ENCODE measurements at regions not wholly inside any gene's neighbourhood (a gene's known extent, or its start where the extent isn't known, plus 50 kb on each side); places are given as distances from the start of the nearest gene placed in this dataset.

DNA sequence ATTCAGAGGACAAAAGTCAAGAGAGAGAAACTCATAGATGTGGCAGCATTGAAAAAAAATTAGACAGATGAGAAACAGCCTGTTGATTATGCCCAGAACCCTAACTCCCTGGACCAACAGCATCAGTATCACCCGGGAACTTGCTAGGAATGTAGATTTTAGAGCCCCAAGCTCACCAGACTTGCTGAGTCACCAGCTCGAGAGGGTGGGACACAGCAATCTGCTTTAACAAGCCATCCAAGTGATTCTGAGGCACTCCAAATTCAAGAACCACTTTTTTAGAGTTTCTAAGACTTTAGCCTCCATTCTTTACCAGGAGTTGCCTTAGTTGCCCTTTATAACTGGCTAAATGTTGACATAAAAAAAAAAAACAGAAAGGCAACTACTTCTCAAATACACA, 70.9 kb downstream of the CGGBP1 start:
- H2BK15ac ChIP-seq (ENCODE audit: low read depth, low read length), result no peak overlapping the region
- H4K8ac ChIP-seq (ENCODE audit: low read depth in 2 of 2, low read length in 2 of 2), result no peak overlapping the region
- TF ChIP-seq MXI1 (IDR thresholded peaks at IDR 0.05; ENCODE audit: borderline replicate concordance, low read depth, low read length) (no peak), MAZ (IDR thresholded peaks at IDR 0.05; ENCODE audit: borderline replicate concordance, low read depth, low read length) (no peak), CHD1 (IDR thresholded peaks at IDR 0.05; ENCODE audit: low read depth, low read length) (no peak), NFE2L2 (IDR thresholded peaks at IDR 0.05; ENCODE audit: low read depth, low read length) (no peak), RFX5 (IDR thresholded peaks at IDR 0.05; ENCODE audit: low read depth, low read length) (no peak), RAD21 (IDR thresholded peaks at IDR 0.05; ENCODE audit: low read length) (no peak), RCOR1 (IDR thresholded peaks at IDR 0.05; ENCODE audit: insufficient replicate concordance, low read length) (no peak), SMC3 (IDR thresholded peaks at IDR 0.05; ENCODE audit: low read depth, low read length) (no peak), BHLHE40 (IDR thresholded peaks at IDR 0.05; ENCODE audit: low read depth, low read length) (no peak), FOS (IDR thresholded peaks at IDR 0.05; ENCODE audit: low read depth, low read length) (no peak), CEBPB (IDR thresholded peaks at IDR 0.05; ENCODE audit: low read depth, low read length) (no peak), MAFK (IDR thresholded peaks at IDR 0.05; ENCODE audit: low read depth, low read length) (no peak)
- TF ChIP-seq, protein P1, sequence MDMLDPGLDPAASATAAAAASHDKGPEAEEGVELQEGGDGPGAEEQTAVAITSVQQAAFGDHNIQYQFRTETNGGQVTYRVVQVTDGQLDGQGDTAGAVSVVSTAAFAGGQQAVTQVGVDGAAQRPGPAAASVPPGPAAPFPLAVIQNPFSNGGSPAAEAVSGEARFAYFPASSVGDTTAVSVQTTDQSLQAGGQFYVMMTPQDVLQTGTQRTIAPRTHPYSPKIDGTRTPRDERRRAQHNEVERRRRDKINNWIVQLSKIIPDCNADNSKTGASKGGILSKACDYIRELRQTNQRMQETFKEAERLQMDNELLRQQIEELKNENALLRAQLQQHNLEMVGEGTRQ (IDR thresholded peaks at IDR 0.05; ENCODE audit: low read depth, low read length), result no peak
- TF ChIP-seq, protein P2, sequence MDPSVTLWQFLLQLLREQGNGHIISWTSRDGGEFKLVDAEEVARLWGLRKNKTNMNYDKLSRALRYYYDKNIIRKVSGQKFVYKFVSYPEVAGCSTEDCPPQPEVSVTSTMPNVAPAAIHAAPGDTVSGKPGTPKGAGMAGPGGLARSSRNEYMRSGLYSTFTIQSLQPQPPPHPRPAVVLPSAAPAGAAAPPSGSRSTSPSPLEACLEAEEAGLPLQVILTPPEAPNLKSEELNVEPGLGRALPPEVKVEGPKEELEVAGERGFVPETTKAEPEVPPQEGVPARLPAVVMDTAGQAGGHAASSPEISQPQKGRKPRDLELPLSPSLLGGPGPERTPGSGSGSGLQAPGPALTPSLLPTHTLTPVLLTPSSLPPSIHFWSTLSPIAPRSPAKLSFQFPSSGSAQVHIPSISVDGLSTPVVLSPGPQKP (IDR thresholded peaks at IDR 0.05; ENCODE audit: borderline replicate concordance, low read depth, low read length), result no peak
- TF ChIP-seq, protein P3, sequence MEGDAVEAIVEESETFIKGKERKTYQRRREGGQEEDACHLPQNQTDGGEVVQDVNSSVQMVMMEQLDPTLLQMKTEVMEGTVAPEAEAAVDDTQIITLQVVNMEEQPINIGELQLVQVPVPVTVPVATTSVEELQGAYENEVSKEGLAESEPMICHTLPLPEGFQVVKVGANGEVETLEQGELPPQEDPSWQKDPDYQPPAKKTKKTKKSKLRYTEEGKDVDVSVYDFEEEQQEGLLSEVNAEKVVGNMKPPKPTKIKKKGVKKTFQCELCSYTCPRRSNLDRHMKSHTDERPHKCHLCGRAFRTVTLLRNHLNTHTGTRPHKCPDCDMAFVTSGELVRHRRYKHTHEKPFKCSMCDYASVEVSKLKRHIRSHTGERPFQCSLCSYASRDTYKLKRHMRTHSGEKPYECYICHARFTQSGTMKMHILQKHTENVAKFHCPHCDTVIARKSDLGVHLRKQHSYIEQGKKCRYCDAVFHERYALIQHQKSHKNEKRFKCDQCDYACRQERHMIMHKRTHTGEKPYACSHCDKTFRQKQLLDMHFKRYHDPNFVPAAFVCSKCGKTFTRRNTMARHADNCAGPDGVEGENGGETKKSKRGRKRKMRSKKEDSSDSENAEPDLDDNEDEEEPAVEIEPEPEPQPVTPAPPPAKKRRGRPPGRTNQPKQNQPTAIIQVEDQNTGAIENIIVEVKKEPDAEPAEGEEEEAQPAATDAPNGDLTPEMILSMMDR (conservative IDR thresholded peaks at IDR 0.05; ENCODE audit: low read depth, low read length), result no peak
- H2BK120ac ChIP-seq (ENCODE audit: low read depth, low read length), result no peak overlapping the region
- no peaks in the 10 kb centered on the region for H3K9me1 ChIP-seq (ENCODE audit: insufficient read depth, low read length)
- ChIA-PET CTCF (no interaction called here), POLR2A (ENCODE audit: unreplicated experiment) (no interaction called here)
- H3K18ac ChIP-seq (ENCODE audit: low read depth, low read length), result no peak overlapping the region
- no peak overlapping the region for H4K91ac ChIP-seq (ENCODE audit: insufficient read depth, low read depth, low read length)
- no peaks in the 10 kb centered on the region for H3K9me3 ChIP-seq (ENCODE audit: control insufficient read depth, insufficient read depth, low read length)
- in situ Hi-C loops (cut with MboI; ENCODE audit: low sequenced_read_pairs) (no loop called here), intact Hi-C loops (cut with micrococcal nuclease) (no loop called here), dilution Hi-C loops (cut with HindIII; ENCODE audit: low sequenced_read_pairs, unreplicated experiment) (no loop called here)
- no peaks in the 10 kb centered on the region for H3K4me1 ChIP-seq (ENCODE audit: control insufficient read depth, insufficient read depth, low read length)
- H3K23ac ChIP-seq (ENCODE audit: low read depth, low read length), result no peak overlapping the region
- no peak overlapping the region for H2AK5ac ChIP-seq (ENCODE audit: low read depth, low read length)
- no peak overlapping the region for H3K56ac ChIP-seq (ENCODE audit: extremely low read depth, insufficient read depth, low read length)
- no peak overlapping the region for H3K14ac ChIP-seq (replicated peaks; ENCODE audit: low read depth, low read length)
- no peak overlapping the region for H2BK5ac ChIP-seq (ENCODE audit: low read depth, low read length, poor library complexity, severe bottlenecking)
- no peak overlapping the region for H2BK20ac ChIP-seq (ENCODE audit: low read depth, low read length)
- H4K5ac ChIP-seq (ENCODE audit: low read depth, low read length), result no peak overlapping the region
- H3K79me1 ChIP-seq (ENCODE audit: low read depth in 1 of 2, low read length in 2 of 2), result no peaks in the 10 kb centered on the region
- no peak overlapping the region for H3K9ac ChIP-seq (ENCODE audit: low read depth, low read length)
- H3K36me3 ChIP-seq (ENCODE audit: control insufficient read depth, insufficient read depth, low read length), result no peaks in the 10 kb centered on the region
- no peak overlapping the region for H3K27ac ChIP-seq (ENCODE audit: insufficient read depth, low read length)
- no peak overlapping the region for H3K4ac ChIP-seq (ENCODE audit: low read depth, low read length)
- no CpG with 5 or more reads among the region's 2 CpGs for WGBS, 2 experiments (ENCODE audit: extremely low coverage in 2 of 2, insufficient read length in 1 of 2)
- H2AFZ ChIP-seq (replicated peaks; ENCODE audit: low read length, poor library complexity), result no peak overlapping the region
- BruUV-seq (replicated peaks), result no TSS peak
- no peak overlapping the region for H2AK9ac ChIP-seq (replicated peaks; ENCODE audit: low read depth, low read length, poor library complexity)
- no peaks in the 10 kb centered on the region for H4K20me1 ChIP-seq (ENCODE audit: insufficient read depth, low read length)
- H3K4me3 ChIP-seq (ENCODE audit: insufficient read depth, low read depth, low read length), result no peak overlapping the region
- DNase-seq (no peak), ATAC-seq (ENCODE audit: low read depth) (no peak)
- H3K27me3 ChIP-seq (ENCODE audit: control insufficient read depth, insufficient read depth, low read length), result no peaks in the 10 kb centered on the region
- H3K4me2 ChIP-seq (ENCODE audit: low read depth, low read length), result no peak overlapping the region

Measured in IMR-90 (cell line).